Endothelial cell of umbilical vein (primary cell): ENCODE measurements at regions not wholly inside any gene's neighbourhood (a gene's known extent, or its start where the extent isn't known, plus 50 kb on each side); places are given as distances from the start of the nearest gene placed in this dataset.

ENCODE experiments used
- BruUV-seq: library from RNA; stranded (reverse); fragments of 400-500 nt; replicated peaks from 2 replicates; lab custom pipeline; 2021; lab: Mats Ljungman, UMichigan
- CTCF ChIA-PET: fragments of 300-600, 350-600 bp; sonication (Branson Sonifier 250); formaldehyde crosslinking; loops from one replicate; lab custom pipeline; 2021; ENCODE audit warnings: antibody characterized with exemption, inconsistent platforms; lab: Charles Lee
- POLR2A ChIA-PET: fragments of 300-600, 350-600 bp; sonication (Branson Sonifier 250); formaldehyde crosslinking; loops from one replicate; lab custom pipeline; 2021; ENCODE audit warnings: antibody characterized with exemption, inconsistent platforms; lab: Charles Lee
- DNase-seq: peaks from one replicate; pipeline ENCODE4 v3.0.0-alpha.2; 2011; ENCODE audit warnings: low read depth, low spot score
- FAIRE-seq: peaks from 2 replicates; lab custom pipeline; 2011; peaks lifted over from hg19 to GRCh38; lab: Jason Lieb, UNC
- H2AFZ ChIP-seq: 2 replicates; pipeline ENCODE4 v1.6.0; 2012; ENCODE audit warnings: low read depth, low read length, control low read depth, inconsistent platforms
- H3K27ac ChIP-seq: 2 replicates; pipeline ENCODE4 v1.5.1; 2011; ENCODE audit warnings: low read depth, mild to moderate bottlenecking, control low read depth, low read length, moderate library complexity; ENCODE audit not compliant: insufficient read depth
- H3K27me3 ChIP-seq, 2 experiments: 2 replicates each; pipeline versions ENCODE4 v1.6.0 to v1.6.1; 2011; ENCODE audit warnings: low read length in 2 of 2, mixed read lengths in 1 of 2; ENCODE audit not compliant: control insufficient read depth in 2 of 2, insufficient read depth in 2 of 2
- H3K36me3 ChIP-seq, 2 experiments: 2 replicates in 1 of 2; 3 replicates in 1 of 2; pipeline ENCODE4 v1.5.1; 2011; ENCODE audit warnings: low read length in 2 of 2, mild to moderate bottlenecking in 1 of 2, moderate library complexity in 1 of 2; ENCODE audit not compliant: control insufficient read depth in 2 of 2, insufficient read depth in 2 of 2; ENCODE audit errors: extremely low read depth in 1 of 2
- H3K4me1 ChIP-seq: 3 replicates; pipeline ENCODE4 v1.5.1; 2011; ENCODE audit warnings: mild to moderate bottlenecking, low read length; ENCODE audit not compliant: control insufficient read depth, insufficient read depth; ENCODE audit errors: extremely low read depth
- H3K4me2 ChIP-seq: 2 replicates; pipeline ENCODE4 v1.6.1; 2011; ENCODE audit warnings: low read length, control low read depth, mixed read lengths; ENCODE audit not compliant: insufficient read depth
- H3K4me3 ChIP-seq, 3 experiments: fragments of 200-600 bp in 1 of 3; sonication (generic), shearing (Covaris generic) in 1 of 3; replicated peaks in 1 of 3; 2 replicates each; pipeline ENCODE4 v1.5.1; 2011 to 2016; ENCODE audit warnings: control low read depth in 3 of 3, low read length in 3 of 3, mild to moderate bottlenecking in 2 of 3, inconsistent platforms in 1 of 3, low read depth in 1 of 3, moderate library complexity in 1 of 3; ENCODE audit not compliant: insufficient read depth in 1 of 3
- H3K79me2 ChIP-seq: 2 replicates; pipeline ENCODE4 v1.6.0; 2012; ENCODE audit warnings: low read length, inconsistent platforms; ENCODE audit not compliant: control insufficient read depth, insufficient read depth
- H3K9ac ChIP-seq: replicated peaks from 2 replicates; pipeline ENCODE3; 2011; ENCODE audit warnings: low read length, control low read depth; ENCODE audit not compliant: insufficient read depth; ENCODE audit errors: extremely low read depth
- H3K9me1 ChIP-seq: replicated peaks from 3 replicates; pipeline ENCODE4 v1.6.0; 2011; ENCODE audit warnings: mild to moderate bottlenecking, low read length; ENCODE audit not compliant: control insufficient read depth, insufficient read depth; ENCODE audit errors: extremely low read depth
- H3K9me3 ChIP-seq: replicated peaks from 2 replicates; pipeline ENCODE4 v1.5.1; 2012; ENCODE audit warnings: low read length, inconsistent platforms; ENCODE audit not compliant: control insufficient read depth, insufficient read depth
- H4K20me1 ChIP-seq: replicated peaks from 2 replicates; pipeline ENCODE3; 2011; ENCODE audit warnings: mild to moderate bottlenecking, low read length; ENCODE audit not compliant: control insufficient read depth, insufficient read depth; ENCODE audit errors: extremely low read depth
- EZH2 ChIP-seq: IDR thresholded peaks from 2 replicates; pipeline ENCODE4 v1.6.1; 2012; ENCODE audit warnings: borderline replicate concordance, low read depth, mild to moderate bottlenecking, moderate library complexity, low read length, inconsistent platforms; ENCODE audit not compliant: severe bottlenecking
- FOS ChIP-seq: IDR thresholded peaks from 2 replicates; pipeline ENCODE4 v1.6.1; 2011; ENCODE audit warnings: mild to moderate bottlenecking, low read length, moderate library complexity, borderline replicate concordance; ENCODE audit not compliant: insufficient read depth
- GATA2 ChIP-seq: IDR thresholded peaks from 2 replicates; pipeline ENCODE4 v1.7.0; 2011; ENCODE audit warnings: low read depth, mild to moderate bottlenecking, moderate library complexity, mixed read lengths, low read length; ENCODE audit not compliant: insufficient read length, insufficient read depth
- JUN ChIP-seq: IDR thresholded peaks from 2 replicates; pipeline ENCODE4 v1.6.1; 2011; ENCODE audit warnings: borderline replicate concordance, low read depth; ENCODE audit not compliant: insufficient read length, insufficient read depth
- MYC ChIP-seq: IDR thresholded peaks from one replicate; pipeline ENCODE4 v1.6.1; 2011; ENCODE audit warnings: mild to moderate bottlenecking, low read depth, low read length
- POLR2A ChIP-seq: IDR thresholded peaks from 2 replicates; pipeline ENCODE4 v1.6.1; 2012; ENCODE audit warnings: low read depth, mild to moderate bottlenecking, control low read depth, low read length
- POLR2AphosphoS5 ChIP-seq: IDR thresholded peaks from 2 replicates; pipeline ENCODE4 v1.6.1; 2012; ENCODE audit warnings: low read depth, mild to moderate bottlenecking, control low read depth, low read length, moderate library complexity; ENCODE audit not compliant: insufficient read depth
- dilution Hi-C: fragments of 300-500 bp; cut with MboI; formaldehyde crosslinking; loops from one replicate; pipeline ENCODE4 v1.15.0; 2019; ENCODE audit warnings: low sequenced_read_pairs; ENCODE audit not compliant: extremely low pct_ligation_motif_present
- intact Hi-C: fragments of 100-400 bp; cut with micrococcal nuclease; formaldehyde crosslinking; loops from one replicate; pipeline ENCODE4 v1.10.0; 2022
- TF ChIP-seq, protein P1 (sequence below), 2 donors: IDR thresholded peaks; 1 replicate in 1 of 2; 2 replicates in 1 of 2; pipeline ENCODE4 v1.5.1; 2011; ENCODE audit warnings: low read length in 2 of 2, mild to moderate bottlenecking in 2 of 2, moderate library complexity in 2 of 2, control low read depth in 1 of 2, inconsistent platforms in 1 of 2, low read depth in 1 of 2; ENCODE audit not compliant: insufficient read depth in 1 of 2; ENCODE audit errors: extremely low read depth in 1 of 2
- TF ChIP-seq, protein P2 (sequence below): IDR thresholded peaks from 2 replicates; pipeline ENCODE4 v1.6.1; 2011; ENCODE audit not compliant: insufficient read depth, insufficient read length

DNA sequence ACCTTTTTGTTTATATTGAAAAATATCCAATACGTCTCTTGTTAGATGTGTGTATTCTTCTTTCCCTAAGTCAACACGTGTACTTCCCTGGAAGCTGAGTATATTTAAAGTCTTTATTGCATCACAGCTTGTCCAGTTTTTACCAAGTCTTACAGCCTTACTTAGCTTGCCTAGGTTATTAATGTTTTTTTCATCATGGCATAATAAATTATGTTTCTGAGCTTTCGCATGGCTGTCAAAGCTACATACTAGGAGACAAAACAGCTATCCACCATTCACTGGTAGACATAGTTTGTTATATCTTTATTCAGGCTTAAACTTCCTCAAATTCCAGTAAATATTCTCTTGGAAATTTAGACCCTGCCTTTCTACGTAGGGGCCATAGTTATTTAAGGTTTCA lies 224.2 kb downstream of the BCHE start:
- FAIRE-seq: no peak
- no peak overlapping the region for H3K9ac ChIP-seq
- dilution Hi-C loops: no loop called here
- no peak for DNase-seq
- ChIA-PET CTCF (interaction anchor here (0.8 kb wide), 1 partner anchor 13 kb away, joined by 3 read pairs; no protein-coding TSS in a partner anchor), POLR2A (no interaction called here)
- TF ChIP-seq POLR2AphosphoS5 (no peak), POLR2A (no peak), MYC (no peak), JUN (no peak), GATA2 (no peak), FOS (no peak), EZH2 (no peak)
- TF ChIP-seq, protein P1, sequence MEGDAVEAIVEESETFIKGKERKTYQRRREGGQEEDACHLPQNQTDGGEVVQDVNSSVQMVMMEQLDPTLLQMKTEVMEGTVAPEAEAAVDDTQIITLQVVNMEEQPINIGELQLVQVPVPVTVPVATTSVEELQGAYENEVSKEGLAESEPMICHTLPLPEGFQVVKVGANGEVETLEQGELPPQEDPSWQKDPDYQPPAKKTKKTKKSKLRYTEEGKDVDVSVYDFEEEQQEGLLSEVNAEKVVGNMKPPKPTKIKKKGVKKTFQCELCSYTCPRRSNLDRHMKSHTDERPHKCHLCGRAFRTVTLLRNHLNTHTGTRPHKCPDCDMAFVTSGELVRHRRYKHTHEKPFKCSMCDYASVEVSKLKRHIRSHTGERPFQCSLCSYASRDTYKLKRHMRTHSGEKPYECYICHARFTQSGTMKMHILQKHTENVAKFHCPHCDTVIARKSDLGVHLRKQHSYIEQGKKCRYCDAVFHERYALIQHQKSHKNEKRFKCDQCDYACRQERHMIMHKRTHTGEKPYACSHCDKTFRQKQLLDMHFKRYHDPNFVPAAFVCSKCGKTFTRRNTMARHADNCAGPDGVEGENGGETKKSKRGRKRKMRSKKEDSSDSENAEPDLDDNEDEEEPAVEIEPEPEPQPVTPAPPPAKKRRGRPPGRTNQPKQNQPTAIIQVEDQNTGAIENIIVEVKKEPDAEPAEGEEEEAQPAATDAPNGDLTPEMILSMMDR (IDR thresholded peaks at IDR 0.05; ENCODE audit: extremely low read depth in 1 of 2, insufficient read depth in 1 of 2, low read depth in 1 of 2, low read length in 2 of 2): no peak
- TF ChIP-seq, protein P2, sequence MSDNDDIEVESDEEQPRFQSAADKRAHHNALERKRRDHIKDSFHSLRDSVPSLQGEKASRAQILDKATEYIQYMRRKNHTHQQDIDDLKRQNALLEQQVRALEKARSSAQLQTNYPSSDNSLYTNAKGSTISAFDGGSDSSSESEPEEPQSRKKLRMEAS: no peak
- no peak overlapping the region for H3K27ac ChIP-seq
- H3K79me2 ChIP-seq: no peaks in the 10 kb centered on the region
- H3K4me2 ChIP-seq: no peak overlapping the region
- H3K27me3 ChIP-seq: no peaks in the 10 kb centered on the region
- no peak overlapping the region for H3K4me3 ChIP-seq
- H2AFZ ChIP-seq: no peak overlapping the region
- H3K9me1 ChIP-seq: no peaks in the 10 kb centered on the region
- no peaks in the 10 kb centered on the region for H4K20me1 ChIP-seq
- no TSS peak for BruUV-seq
- intact Hi-C loops: no loop called here
- no peaks in the 10 kb centered on the region for H3K4me1 ChIP-seq
- no peaks in the 10 kb centered on the region for H3K36me3 ChIP-seq
- no peaks in the 10 kb centered on the region for H3K9me3 ChIP-seq
